ENCODE measurements at regions not wholly inside any gene's neighbourhood (a gene's known extent, or its start where the extent isn't known, plus 50 kb on each side); places are given as distances from the start of the nearest gene placed in this dataset.

DNA sequence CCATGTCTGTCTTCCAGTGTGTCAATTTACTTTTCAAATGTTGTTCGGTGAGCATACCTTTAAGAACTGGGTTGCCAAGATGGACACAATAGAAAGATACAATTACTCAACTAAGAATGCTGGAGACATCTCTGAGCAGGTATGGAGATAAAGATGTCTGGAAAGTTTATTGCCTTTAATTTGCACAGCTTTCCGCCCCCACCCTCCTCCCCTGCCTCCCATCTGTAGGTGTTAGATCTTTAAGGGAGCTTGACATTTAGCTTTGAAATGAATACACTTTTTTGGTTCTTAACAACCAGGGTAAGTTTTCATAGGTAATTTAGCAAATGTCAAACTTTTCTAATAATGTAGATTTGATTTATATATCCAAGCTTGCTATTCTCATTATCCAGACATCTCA, 104.4 kb downstream of the BTBD3 start:
- DNase-seq, result no peak

GRCh38 chr20:12023194-12023795, 105.6 kb downstream of the BTBD3 start:
- DNase-seq, result no peak

DNA sequence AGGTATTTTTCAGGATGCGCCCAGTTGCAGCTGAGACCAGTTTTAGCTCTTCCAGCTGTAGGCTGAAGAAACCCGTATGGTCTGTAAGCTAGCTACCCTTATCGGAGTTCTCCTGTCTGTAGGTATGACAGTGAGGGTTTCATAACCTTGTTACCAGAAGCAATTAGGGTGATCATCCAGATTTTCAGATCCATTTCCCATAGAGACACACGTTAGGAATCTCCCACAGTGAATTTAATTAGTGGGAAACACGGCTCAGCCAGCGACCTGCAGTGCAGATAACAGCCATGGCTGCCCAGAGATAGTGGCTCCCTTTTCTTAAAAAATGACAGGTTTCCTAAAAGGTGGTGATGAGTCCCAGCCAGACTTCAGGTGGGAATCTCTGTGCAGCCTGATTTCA, 111.1 kb downstream of the BTBD3 start:
- no peak for DNase-seq

DNA sequence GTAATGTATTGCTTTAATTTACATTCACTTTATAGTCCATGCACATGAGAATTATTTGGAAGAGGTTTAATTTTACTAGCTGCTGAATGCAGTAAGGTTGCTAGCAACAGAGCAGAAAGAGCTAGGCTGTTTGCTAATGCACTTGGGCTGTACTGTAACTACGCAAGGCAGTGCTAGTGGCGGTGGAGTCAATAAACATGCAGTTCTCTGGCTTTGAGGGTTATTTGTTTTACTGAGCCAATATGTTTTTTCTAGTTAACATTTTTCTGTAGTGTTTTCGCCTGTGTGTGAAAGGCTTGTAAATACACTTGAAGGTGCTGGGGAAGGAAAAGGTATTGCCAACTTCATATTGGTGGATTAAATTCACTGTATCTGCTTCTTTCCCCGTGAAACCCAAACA, 112.8 kb downstream of the BTBD3 start:
- no peak for DNase-seq

- DNase-seq, result no peak
Observed at GRCh38 chr20:12036142-12036541, 118.4 kb downstream of the BTBD3 start.

DNA sequence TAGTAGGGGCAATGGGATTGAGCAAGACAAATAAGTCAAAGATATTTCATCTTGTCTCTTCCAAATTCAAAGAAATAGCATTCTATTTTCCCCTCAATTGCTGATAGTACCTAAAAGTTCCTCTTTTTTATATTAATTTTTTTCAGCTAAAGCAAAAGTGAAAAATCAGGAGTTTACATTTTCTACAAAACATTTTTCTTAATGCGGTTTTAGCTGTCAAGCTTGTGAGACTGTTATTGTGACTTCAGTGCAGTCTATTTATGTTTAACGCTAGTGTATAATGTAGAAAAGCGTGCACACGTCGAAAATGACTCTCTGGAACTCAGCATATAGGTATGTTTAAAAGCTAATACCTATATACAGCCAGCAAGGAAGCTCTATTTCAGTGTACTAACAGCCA, 119.8 kb downstream of the BTBD3 start:
- DNase-seq, result no peak

- no peak for DNase-seq
Observed at GRCh38 chr20:12040261-12040660, 122.6 kb downstream of the BTBD3 start.

GRCh38 chr20:12044969-12045368, 127.3 kb downstream of the BTBD3 start:
- no peak for DNase-seq

DNA sequence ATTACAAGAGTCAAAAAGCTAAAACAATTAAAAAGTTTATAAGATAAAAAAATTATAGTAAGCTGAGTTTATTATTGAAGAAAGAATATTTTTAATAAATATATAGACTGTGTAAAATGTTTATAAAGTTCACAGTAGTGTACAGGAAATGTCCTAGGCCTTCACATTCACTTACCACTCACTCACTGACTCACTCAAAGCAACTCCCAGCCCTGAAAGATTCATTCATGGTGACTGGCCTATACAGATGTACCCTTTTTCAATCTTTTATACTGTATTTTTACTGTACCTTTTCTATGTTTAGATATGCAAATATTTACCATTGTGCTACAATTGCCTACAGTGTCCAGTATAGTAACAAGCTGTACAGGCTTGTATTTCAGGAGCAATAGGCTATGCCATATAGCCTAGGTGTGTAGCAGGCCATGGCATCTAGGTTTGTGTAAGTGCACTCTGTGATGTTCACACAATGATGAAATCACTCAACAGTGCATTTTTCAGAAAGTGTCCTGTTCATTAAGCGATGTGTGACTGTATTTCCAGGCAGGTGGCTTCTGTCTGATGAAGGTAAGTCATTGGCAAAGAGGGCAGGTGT, 130.2 kb downstream of the BTBD3 start:
- DNase-seq, result no peak

DNA sequence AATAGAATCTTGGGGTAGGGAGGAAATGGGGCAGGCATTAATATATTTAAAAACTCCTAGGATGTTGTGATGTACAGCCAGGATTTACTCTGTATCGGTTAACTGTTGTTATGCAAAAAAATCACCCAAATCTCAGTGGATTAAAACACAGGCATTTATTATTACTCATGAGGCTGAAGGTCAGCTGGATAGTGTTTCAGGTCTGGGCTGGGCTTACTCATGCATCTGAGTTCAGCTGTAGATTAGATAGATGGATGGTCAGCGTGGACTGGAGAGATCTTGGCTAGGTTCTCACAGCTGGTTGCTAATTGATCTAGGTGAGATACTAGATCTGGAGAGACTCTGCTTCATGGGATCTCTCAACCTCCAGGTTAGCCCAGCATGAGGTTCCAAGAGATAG, 131.4 kb downstream of the BTBD3 start:
- DNase-seq, result no peak

DNA sequence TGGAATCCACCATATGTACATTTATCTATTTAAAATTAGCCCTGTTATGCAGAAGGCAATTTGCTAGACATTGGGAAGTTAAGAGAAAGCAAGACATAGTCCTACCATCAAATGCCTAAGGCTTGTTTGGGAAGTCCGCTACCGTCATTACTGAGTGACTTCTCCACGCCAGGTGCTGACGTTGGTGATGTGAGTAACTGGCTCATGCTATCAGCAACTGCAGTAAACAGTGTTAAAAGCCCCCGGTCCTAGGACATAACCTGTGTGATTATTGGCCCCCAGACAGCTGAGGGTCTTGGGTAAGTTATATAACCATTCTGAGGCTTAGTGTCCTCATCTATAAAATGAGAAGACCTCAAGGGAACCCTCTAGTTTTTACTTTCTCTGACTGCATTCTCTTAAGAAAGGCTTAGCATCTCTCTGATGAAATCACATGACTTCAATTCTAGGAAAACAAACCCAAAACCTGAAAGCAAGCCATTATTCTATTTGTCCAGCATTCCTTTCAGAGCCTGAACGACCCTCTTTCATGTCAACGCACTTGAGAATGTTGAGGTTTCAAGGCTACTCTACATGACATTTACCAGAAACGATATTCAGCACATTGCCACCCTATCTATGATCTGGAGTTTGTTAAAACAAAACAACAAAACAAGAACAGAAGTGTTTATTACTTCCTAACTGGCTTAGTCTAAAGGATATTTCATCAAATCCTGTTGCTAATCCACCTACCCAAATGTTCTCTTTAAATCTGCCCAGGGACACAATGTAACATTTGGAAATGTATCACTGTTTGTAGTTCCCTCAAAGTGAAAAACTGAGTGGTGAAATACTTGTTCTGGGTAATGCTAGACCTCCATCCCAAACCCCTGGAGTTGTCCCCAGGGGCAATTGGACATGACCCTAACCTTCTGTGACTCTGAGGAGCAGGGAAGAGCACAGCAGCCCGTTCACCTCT, 133.8 kb downstream of the BTBD3 start:
- DNase-seq, result no peak

DNA sequence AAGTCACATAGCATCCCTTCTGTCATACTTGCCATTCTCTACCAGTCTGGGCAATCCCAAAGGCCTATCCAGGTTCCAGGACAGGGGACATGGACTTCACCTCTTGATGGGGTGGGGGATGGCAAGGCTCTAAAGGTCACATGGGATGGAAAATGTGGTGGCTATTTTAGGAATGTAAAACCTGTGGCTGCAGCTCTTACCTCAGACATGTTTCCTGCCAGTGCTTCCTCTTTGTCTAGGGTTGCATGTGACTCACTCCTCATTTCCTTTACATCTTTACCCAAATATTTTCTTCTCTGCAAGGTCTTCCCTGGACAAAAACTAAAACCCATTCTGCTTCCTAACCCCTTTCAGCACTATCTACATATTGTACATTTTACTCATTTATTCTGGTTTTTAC, 135.7 kb downstream of the BTBD3 start:
- peak; percentile 8 for DNase-seq

GRCh38 chr20:12054556-12054955, 136.9 kb downstream of the BTBD3 start:
- no peak for DNase-seq

DNA sequence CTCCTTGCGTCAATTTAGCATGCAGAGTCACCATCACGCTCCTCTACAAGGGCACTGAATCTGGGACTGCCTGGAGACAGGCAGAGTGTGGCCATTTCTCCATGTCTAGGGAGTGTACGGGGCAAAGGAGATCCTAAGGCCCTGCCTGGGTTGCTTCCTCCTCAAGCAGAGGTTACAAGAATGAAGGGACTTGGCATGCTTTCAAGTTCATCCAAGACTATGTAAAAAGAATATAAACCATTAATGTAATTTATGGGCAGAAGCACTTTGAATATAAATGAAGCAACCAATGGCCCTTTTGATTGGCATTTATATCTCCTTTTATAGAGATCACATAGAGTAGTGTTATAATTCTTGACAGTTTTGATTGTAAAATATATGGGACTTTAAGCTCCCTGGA, 137.5 kb downstream of the BTBD3 start:
- no peak for DNase-seq

DNA sequence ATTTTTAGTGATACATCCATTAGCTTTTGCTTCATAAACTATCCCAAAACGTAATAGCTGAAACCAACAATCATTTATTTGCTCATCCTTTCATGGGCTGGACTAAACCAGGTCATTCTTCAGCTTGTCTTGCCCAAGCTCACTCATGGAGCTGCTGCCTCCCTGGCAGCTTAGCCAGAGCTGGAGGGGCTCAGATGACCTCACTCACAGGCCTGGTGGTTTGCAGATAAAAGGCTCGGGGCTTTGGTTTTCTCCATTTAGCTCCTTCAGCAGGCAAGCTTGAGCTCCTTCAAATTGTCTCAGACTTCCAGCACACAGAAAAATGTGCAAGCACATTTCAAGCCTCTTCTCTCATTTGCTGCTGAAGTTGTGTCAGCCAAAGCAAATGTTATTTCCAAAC, 139.1 kb downstream of the BTBD3 start:
- no peak for DNase-seq

DNA sequence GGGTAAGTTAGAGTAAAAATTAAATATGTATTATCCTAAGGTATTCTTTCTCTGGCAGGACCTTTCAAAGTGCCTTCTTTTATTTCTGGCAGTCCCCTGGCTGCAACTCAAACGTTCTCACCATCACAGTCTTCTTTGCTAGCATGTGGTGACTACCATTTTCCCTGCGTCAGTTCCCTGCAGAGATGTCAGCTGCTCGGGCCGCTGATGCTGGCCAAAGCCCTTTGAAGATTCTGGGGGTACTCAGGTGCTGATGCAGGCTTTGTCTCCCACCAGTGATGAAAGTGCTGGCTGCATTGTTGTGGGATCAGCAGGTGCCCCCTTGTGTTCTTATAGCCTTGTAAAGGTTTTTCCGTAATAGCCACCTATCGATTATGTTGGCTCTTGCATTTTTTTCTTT, 140.1 kb downstream of the BTBD3 start:
- no peak for DNase-seq

GRCh38 chr20:12058216-12058615, 140.5 kb downstream of the BTBD3 start:
- DNase-seq, result no peak

DNA sequence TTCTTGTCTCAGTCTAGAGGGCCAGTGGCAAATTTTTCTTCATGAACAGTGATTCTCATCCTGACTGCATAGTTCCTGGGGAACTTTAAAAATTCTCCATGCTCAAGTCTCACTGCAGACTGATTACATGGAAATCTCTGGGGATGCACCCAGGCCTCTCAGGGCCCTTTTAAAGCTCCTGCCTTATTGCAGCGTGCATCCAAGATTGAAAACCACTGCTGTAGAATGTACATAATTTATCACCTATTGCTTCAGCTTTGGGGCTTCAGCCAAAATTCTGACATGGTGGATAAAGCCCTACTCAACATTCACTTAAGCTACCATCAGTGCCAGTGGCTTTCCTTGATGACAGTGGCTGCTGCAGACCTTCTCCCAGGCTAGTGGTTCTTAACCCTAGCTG, 143.8 kb downstream of the BTBD3 start:
- DNase-seq, result no peak

DNA sequence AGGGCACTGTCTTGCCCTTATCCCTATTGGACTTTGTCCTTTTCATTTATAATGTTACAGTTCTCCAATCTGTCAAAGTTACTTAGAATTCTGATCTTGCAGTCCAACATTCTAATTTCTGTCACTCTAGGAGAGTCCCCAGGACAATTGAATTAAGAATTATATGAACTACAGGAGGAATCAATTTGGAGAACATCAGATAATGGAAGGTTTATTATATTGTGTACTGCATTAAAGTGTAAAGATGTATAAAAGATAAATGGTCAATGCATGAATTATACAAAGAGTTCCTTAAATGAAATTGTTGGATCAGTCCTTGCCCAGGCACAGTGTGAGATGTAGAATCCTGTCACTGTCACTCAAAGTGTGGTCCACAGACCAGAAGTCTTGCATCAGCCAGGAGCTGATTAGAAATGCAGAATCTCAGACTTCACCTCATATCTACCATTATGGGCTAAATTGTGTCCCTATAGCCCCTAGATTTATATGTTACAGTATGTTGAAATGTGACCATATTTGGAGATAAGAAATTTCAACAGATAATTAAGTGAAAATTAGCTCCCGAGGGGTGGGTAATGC, 145.5 kb downstream of the BTBD3 start:
- DNase-seq, result no peak

DNA sequence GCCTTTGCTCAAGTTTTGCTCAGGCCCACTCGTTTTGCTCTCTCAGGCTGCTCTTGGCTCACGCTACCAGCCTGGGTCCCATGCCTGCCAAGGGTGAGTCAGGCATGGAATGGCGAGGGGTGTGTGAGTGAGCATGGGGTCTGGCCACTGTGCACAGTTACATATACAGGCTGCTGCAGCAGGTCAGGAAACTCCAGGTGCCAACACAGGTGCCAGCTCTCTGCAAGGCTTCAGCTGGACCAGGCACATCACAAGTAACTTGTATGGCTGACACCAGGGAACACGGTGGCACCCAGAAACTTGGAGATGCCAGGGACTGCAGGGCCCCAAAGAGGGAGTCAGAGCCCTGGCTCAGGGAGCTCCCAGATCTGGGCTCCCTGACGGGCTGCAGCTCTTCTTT, 146.8 kb downstream of the BTBD3 start:
- DNase-seq, result no peak

DNA sequence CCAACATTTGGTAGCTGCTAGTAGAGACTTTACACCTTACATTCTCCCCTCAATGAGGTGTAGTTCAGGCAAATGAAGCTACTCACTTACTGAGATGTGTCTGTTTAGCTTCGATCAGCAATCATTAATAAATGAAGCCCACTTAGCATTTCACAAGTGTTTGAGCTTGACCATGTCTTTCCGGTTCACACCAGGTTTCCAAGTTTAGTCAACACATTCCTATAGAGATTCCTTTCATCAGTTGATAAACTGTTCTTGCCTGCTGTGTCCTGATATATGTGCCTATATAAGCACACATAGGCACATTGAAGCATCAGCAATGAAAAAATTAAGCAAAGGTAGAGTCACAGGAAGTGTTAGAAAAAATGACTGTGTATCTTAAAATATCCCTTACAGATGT, 150.0 kb downstream of the BTBD3 start:
- no peak for DNase-seq

GRCh38 chr20:12068121-12068520, 150.4 kb downstream of the BTBD3 start:
- no peak for DNase-seq

- no peak for DNase-seq
Observed at GRCh38 chr20:12069181-12069580, 151.5 kb downstream of the BTBD3 start.
